Stimulated activated CD8-positive, alpha-beta memory T cell treated with anti-CD3 and anti-CD28 coated beads, Interleukin-15, amount 100 ng/mL, for 1 hour (primary cell): ENCODE measurements at regions not wholly inside any gene's neighbourhood (a gene's known extent, or its start where the extent isn't known, plus 50 kb on each side); places are given as distances from the start of the nearest gene placed in this dataset.

Source experiments
- DNase-seq: peaks from one replicate; pipeline ENCODE4 v3.0.0-alpha.2; 2020; ENCODE audit warnings: low read depth

- no peak for DNase-seq
Measured at GRCh38 chr11:38278457-38279141, 1680.6 kb upstream of the RAG2 start.

DNA sequence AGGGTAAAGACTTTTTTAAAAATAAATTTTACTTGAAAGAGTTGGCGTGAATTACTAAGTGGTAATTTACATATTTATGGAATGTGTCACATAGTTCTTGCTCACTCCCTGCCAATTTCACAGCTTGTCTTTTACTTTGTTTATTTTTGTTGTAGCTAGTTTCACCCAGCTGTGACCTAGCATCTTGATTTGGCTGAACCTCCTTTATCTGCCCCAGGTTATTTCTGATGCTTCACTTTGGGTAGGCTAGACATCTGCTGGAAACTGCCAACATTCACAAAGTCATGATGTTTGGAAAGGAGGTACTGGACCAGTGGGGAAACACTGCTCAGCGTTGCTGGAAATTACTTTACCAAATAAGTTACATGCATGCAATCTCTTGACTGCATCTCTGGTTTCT, 1676.0 kb upstream of the RAG2 start:
- DNase-seq = no peak

- DNase-seq = no peak
Measured at GRCh38 chr11:38272376-38272775, 1674.3 kb upstream of the RAG2 start.

DNA sequence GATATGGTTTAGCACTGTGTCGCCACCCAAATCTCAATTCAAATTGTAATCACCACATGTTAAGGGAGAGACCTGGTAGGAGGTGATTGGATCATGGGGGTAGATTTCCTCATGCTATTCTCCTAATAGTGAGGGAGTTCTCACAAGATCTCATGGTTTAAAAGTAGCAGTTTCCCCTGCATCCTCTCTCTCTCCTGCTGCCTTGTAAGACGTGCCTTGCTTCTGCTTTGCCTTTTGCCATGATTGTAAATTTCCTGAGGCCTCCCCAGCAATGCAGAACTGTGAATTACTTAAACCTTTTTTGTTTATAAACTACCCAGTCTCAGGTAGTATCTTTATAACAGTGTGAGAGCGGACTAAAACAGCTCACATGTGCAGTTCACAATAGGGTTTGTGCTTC, 1668.7 kb upstream of the RAG2 start:
- DNase-seq = no peak

DNA sequence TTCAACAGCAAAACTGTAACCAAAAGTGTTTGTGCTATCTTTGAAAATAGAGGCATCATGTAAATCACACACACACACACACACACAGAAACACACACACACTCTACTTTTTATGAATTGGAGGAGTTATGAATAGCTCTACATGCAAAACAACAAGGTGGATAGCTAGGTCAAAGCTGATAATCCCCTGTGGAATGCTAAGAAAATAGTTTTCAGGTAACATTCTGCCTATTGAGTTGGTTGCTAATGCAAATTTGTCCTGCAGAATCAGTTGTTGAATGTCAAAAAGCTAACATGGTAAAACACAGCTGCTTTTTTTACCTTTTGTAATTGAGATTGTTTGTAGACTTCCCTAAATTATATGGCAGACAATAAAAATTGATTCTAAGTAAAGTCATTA, 1658.4 kb upstream of the RAG2 start:
- DNase-seq = no peak

- DNase-seq = no peak
Measured at GRCh38 chr11:38254913-38255312, 1656.9 kb upstream of the RAG2 start.

- DNase-seq = no peak
Measured at GRCh38 chr11:38252620-38253019, 1654.6 kb upstream of the RAG2 start.

DNA sequence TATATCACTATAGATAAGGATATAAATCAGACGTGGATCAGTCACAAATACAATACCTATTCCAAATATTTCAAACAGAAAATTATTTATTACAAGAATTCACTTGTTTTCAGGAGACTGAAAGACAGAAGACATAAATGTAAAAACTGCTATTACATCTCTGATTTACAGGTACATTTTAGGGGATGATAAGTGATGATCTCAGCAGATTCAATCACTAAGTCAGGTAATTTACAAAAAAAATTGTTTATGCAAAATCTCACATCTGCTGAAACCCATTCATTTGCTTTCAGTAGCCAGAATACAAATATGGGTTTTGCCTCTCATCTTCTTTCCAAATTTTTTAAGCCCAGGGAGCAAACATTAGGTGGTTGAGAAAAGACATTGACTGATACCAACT, 1648.4 kb upstream of the RAG2 start:
- no peak for DNase-seq

DNA sequence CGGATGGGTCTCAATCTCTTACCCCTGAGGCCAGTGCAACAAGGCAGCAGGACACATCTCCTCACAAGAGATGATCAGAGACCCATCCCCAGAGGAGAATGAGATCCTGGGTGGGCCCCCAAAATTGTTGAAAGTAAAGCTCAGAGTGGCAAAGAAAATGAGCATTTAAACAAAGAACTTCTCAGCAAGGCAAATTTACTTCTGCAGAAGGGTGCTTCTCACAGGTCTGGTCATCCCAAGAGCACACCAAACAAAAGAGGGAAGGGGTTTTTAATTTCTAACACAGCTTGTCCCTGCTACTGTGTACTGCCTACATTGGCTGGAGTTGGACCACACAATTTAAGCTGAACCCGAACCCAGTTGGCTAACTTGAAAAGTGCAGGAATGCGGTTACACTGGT, 1628.6 kb upstream of the RAG2 start:
- DNase-seq = no peak

- DNase-seq = no peak
Measured at GRCh38 chr11:38221295-38221694, 1623.3 kb upstream of the RAG2 start.

DNA sequence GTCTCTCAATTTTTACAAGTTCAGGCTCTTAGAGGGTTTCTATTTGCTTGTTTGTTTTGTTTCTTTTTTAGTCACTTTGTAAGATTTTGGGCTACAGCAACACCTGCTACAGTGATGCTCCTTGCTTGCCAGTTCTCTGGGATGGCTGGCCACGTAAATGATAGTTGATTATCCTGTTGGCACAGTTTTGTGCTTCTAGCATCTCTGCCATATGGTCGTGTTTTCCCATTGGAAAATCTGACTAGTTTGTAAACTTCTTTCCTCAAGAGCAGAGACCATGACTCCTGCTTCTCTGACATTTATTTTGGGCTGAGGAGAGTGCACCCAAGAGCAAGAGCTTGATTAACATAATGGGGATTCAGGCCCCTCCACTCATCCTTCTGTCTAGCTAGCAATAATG, 1621.6 kb upstream of the RAG2 start:
- DNase-seq = no peak

- DNase-seq = no peak
Measured at GRCh38 chr11:38208951-38209350, 1610.9 kb upstream of the RAG2 start.

DNA sequence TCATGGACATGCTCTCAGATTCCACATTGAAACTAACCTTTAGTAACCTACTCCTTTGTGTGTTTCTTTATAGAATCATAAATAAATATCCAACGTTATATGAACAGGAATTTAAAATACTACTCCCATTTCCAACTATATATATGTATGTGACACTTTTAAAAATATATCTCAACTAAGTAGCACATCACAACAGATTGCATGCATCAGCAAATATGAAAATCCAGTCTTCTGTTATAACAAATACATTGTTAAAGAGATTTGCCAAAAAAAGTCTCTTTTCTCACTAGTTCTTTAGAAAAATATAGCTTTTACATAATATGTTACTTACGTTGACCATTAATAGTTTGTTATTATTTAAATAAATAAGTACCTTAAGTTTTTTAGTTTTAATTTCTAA, 1608.6 kb upstream of the RAG2 start:
- no peak for DNase-seq

DNA sequence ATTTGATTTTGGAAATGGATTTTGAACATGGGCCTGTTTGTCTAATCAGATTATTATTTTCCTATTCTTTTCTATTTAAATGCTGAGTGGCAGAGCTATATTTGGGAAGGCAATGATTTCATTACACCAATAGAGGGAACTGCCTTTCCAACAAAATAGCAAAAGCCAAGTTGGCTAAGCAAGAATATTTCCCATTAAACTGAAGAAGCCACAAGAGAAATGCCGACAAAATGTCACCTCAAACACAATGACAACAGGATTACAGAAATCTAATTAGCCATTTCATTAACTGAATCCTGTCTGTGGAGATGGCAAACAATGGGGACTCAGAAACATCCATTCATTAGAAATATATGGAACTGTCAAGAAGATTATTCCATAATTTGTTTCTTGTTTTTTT, 1593.1 kb upstream of the RAG2 start:
- no peak for DNase-seq

DNA sequence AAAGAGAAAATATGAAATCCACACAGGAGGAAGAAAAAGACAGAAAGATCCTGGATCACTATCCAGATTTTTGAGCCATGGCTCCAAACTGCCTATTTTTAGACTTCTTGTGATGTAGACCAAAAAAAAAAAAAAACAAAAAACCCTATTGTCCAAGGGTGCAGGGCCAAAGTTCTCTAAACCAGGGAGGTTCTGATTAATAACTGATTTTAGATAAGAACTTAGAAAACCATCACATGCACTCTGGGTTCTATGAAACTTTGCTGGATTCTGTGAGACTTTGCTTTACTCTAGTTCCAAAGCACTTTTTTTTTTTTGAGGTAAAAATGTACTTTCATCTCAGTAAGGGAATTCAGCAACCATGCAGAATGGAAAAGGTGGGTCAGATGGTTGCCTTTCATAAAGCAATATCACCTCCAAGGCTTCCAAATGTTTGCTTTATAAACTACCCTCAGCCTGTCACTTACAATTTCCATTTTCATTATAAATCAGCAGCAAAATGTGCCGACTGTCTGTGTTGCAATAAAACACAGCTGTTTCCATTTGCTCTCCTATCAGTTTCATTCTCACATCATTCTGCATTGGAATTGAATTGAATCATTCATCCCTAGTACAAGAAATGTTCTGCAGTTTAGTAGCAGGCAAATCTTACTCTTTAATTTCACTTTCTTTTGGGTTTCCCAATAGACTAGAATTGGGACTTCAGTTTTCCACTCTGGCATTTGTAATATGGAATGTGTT, 1584.3 kb upstream of the RAG2 start:
- DNase-seq = no peak

DNA sequence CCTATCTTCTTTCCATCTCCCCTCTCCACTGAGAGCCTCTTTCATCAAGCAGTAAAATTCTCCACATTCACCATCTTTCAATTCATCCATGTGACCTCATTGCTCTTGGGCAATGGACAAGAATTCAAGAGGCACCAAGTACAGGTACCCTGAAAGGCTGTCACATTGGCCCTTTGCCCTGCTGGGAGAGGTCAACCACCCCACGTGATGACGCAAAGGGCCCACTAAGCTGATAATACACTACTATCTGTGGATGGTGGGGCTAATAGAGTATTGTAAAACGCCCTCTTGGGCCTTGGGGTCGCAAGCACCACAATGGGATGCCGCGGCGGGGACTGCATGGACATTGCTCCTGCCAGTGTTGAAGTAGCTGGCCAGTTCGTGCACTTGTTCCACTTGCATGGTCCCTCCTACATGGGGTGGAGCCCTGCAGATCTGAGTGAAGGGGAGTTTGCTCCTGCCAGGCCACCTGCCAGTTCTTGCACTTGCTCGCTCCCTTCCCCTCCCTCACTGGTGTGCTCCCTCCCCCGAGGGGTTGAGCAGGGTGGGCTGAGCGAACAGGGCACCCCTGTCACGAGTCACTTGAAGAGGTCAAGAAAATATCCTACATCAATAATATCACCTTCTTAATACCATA, 1578.8 kb upstream of the RAG2 start:
- DNase-seq = no peak

DNA sequence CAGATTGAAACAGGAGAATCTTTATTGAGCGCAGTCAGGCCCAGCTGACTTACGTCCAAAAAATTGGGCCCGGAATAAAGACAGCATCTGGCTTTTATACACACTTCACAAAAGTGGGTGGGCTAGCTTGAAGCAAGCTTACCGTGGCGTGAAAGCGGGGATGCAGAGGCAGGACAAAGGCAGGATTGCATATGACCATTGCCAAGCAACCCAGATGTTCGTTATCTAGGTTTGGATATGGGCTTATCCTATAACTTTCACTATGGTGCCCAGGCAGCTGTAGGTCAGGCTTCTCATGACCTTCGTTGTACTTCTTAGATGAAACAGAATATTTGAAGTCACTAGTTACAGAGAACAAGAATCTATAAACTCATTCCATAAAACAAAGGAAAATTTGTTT, 1575.6 kb upstream of the RAG2 start:
- DNase-seq = no peak

DNA sequence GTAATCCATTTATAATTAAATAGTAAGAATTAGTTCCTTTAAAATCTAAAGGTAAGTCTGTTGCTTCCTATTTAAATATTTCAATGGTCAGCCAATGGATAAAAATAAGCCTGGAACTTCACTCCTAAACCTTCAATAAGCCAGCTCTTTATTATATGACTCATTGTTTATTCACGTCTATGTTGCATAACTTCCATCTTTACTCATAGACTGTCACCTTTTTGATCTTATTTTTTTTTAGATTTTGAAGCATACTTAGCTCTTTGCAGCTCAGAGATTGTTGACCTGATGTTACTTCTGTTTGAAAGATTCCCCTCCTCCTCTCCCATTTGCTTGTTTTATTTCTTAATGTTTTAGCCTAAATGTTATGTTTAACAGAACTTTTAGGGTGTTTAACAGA, 1571.2 kb upstream of the RAG2 start:
- DNase-seq = no peak

GRCh38 chr11:38163526-38163925, 1565.5 kb upstream of the RAG2 start:
- no peak for DNase-seq

DNA sequence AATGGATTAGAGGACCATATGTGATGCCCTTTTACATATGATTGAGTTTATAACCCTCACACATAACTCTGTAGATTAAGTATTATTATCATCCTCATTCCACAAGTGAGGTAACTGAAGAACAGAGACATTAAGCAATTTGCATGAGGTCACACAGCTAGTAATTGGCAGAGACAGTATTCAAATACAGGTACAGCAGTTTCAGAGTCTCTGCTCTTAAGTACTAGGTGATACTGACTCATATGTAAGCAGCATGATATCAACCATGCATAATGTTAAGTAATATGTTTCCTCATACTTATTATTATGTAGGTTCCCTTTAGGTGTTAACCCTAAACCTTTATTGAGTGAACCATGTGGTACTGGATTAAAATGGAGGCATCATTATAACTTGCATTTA, 1562.4 kb upstream of the RAG2 start:
- no peak for DNase-seq

DNA sequence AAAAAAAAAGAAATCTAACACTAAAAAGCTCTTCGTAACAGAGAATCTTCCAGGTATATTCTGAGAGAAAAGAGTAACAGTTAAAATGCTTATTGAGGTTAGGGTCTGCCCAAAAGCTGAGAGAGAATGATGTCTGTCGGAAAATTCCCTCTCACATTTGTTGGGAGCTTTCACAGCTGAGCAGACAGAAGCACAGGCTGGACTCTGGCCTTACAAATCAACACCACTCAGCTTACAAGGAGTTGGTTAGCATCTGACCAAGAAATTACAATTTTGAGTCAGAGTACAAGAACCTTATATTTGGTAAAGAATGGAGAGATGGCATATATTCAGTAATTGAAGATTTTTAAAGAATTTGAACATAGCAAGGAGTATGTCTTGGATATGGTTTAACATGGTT, 1561.0 kb upstream of the RAG2 start:
- DNase-seq = no peak

DNA sequence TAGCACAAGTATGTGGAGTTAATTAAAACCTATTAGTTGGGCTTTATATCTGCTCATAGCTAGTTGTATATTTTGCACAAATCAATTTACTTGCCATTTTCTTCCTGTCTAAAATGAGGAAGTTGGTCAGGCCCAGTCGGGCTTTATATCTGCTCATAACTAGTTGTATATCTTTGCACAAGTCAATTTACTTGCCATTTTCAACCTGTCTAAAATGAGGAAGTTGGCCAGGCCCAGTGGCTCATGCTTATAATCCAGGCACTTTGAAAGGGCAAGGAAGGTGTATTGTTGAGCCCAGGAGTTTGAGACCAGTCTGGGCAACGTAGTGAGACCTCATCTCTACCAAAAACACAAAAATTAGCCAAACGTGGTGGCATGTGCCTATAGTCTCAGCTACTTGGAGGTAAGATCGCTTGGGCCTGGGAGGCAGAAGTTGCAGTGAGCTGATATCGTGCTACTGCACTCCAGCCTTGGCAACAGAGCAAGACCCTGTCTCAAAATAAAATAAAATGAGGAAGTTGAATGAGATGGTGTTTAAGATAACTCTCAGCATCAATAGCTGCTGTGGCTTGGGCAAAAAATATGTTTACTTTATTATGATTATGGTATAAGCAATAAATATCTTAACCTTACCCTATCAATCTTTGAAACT, 1558.6 kb upstream of the RAG2 start:
- DNase-seq = no peak

DNA sequence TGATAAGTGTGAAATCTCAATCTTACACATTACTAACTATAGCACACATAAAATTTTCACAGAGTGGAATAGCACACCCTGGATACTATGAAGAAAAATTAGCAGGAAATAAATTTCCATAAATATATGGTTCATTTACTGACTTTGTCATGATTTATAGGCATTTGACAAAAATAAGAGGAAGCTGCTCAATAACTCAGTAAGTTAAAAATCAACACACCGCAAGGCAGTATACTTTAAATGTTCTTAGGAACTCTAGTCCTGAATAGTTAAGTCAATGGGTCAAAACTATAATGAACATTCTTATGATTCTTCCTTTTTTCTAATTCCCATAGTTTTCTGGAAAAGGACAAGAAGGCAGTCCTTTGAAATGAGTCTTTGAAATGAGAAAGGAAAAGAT, 1557.8 kb upstream of the RAG2 start:
- DNase-seq = no peak
